ENCODE measurements at regions not wholly inside any gene's neighbourhood (a gene's known extent, or its start where the extent isn't known, plus 50 kb on each side); places are given as distances from the start of the nearest gene placed in this dataset.
"Not testable (repeated sequence)": the region's sequence is repeated elsewhere in the genome, so short reads cannot be mapped to it uniquely, and the experiment has no call there.

DNA sequence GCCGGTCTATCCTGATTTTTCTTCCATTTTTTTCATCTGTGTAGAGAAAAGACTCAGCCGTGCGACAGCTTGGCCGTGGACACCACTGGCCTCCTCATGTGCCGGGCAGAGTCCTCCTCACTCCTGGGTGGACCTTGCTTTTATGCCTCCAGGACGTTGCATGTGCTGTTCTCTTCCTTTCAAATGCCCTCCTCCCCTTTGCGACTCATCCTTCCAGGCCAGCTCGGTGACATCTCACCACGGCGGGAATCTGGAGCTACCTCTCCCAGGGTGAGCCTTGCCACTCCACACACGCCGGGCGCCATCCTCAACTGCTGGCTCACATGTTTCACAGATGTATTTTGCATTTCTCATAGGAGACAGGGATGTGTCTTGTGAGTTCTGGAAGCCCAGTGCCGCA, 198.5 kb upstream of the HDAC4 start:
- H3K36me3 Mint-ChIP-seq (ENCODE audit: low read depth), result no peaks in the 10 kb centered on the region
- H3K27ac Mint-ChIP-seq, result peak overlapping the region; percentile 57
- H3K4me3 Mint-ChIP-seq, result no peak overlapping the region
- DNase-seq, result no peak
- H3K4me1 Mint-ChIP-seq, result peaks cover 29% of the 10 kb centered on the region
- H3K9me3 ChIP-seq (ENCODE audit: control insufficient read depth, low read length, poor library complexity, severe bottlenecking), result no peaks in the 10 kb centered on the region
- no peak for ATAC-seq
- H3K27me3 Mint-ChIP-seq, result no peaks in the 10 kb centered on the region

DNA sequence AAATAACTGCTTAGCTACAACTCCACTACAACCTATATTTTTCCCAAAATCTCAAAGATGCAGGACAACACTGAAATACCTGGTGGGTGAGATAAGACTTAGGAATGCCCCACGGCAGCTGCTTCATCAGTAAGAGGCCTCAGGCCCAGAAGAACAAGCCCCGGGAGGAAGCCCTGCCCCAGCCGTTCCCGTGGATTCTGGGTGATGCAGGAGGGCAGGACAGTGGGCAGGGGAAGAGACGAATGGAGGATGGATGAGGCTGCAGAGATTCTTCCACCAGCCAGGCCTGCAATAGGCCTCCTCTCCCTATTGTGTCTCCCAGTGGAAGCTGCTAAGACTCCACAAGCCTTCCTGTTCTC, 197.9 kb upstream of the HDAC4 start:
- ATAC-seq (no peak), DNase-seq (no peak)
- Mint-ChIP-seq H3K36me3 (ENCODE audit: low read depth) (no peaks in the 10 kb centered on the region), H3K4me3 (no peak overlapping the region), H3K27me3 (no peaks in the 10 kb centered on the region), H3K27ac (peak overlapping the region; percentile 57), H3K4me1 (peaks cover 29% of the 10 kb centered on the region)
- no peaks in the 10 kb centered on the region for H3K9me3 ChIP-seq (ENCODE audit: control insufficient read depth, low read length, poor library complexity, severe bottlenecking)

DNA sequence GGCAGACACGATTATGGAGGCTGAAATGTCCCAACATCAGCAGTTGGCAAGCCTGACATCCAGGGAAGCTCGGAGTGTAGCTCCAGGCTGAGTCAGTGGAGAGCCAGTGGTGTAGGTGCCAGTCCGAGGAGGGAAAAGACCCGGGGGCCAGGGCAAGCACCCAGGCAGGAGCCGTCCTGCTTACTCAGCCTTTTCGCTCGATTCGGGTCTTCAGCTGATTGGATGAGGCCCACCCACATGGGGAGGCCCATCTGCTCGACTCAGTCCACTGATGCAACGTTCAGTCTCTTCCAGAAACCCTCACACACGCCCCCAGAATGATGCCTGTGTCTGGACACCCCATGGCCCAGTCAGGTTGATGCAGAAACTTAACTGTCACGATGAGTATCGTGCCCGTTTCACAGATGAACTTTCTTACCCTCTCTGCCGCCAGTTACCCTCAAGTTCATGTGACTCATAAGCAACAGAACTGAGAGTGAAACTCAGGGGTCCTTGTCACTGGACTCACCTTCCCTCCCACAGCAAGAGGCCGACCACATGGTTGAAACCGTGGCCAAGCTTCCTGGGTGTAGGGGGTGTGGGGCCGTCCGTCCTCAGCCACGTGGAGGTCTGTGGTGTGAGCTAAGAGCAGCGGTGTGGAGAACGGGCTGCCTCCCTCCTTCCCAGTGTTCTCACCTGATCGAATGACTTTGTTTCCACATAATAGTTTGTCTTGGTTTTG, 197.4 kb upstream of the HDAC4 start:
- H3K27ac Mint-ChIP-seq, result peak overlapping the region; percentile 57
- H3K9me3 ChIP-seq (ENCODE audit: control insufficient read depth, low read length, poor library complexity, severe bottlenecking), result no peaks in the 10 kb centered on the region
- peaks cover 25% of the 10 kb centered on the region for H3K4me1 Mint-ChIP-seq
- peak in 1 of 3 donors; percentile 3 for DNase-seq
- no peaks in the 10 kb centered on the region for H3K27me3 Mint-ChIP-seq
- H3K4me3 Mint-ChIP-seq, result no peak overlapping the region
- H3K36me3 Mint-ChIP-seq (ENCODE audit: low read depth), result no peaks in the 10 kb centered on the region
- ATAC-seq, result no peak

DNA sequence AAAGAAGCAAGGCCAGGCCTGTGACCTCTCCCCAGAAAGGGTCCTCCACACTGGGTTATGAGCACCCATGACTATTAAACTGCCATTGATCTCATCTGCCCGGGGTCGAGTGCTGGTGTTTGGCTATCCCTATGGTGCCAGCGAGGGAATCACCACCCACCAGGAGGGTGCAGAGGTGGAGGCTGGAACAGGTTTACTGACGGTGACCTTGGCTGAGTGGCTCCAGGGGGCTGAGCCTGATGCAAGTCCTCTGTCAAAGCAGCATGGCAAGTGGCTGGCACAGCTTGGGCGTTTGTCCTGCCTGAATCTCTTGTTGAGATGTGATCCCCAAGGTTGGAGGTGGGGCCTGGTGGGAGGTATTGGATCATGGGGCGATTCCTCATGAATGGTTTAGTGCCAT, 196.4 kb upstream of the HDAC4 start:
- no peak overlapping the region for H3K27ac Mint-ChIP-seq
- no peaks in the 10 kb centered on the region for H3K27me3 Mint-ChIP-seq
- ATAC-seq, result no peak
- DNase-seq, result peak in 1 of 3 donors; percentile 1
- H3K4me1 Mint-ChIP-seq, result peaks cover 16% of the 10 kb centered on the region
- no peaks in the 10 kb centered on the region for H3K9me3 ChIP-seq (ENCODE audit: control insufficient read depth, low read length, poor library complexity, severe bottlenecking)
- no peak overlapping the region for H3K4me3 Mint-ChIP-seq
- H3K36me3 Mint-ChIP-seq (ENCODE audit: low read depth), result no peaks in the 10 kb centered on the region

DNA sequence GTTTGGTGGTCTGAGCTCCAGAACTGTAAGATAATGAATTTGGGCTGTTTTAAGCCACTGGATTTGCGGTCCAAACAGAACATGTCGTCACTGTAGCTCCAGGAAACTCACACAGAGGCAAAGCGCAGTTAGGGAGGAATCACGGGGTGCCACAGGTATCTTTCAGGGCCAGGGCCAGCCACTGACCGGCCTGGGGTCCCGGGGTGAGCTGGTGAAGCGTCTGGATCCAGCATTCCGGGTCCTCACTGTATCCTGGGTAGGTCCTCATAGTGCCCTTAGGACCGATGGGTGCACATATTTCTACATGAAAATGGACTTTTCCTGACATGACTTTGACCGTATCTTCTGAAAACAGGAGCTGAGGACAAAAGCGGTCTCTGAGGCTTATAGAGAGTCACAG, 196.0 kb upstream of the HDAC4 start:
- no peaks in the 10 kb centered on the region for H3K36me3 Mint-ChIP-seq (ENCODE audit: low read depth)
- DNase-seq (peak in 1 of 3 donors; percentile 2), ATAC-seq (no peak)
- H3K4me3 Mint-ChIP-seq, result no peak overlapping the region
- peaks cover 12% of the 10 kb centered on the region for H3K4me1 Mint-ChIP-seq
- peak overlapping the region; percentile 8 for H3K27ac Mint-ChIP-seq
- no peaks in the 10 kb centered on the region for H3K9me3 ChIP-seq (ENCODE audit: control insufficient read depth, low read length, poor library complexity, severe bottlenecking)
- H3K27me3 Mint-ChIP-seq, result no peaks in the 10 kb centered on the region

DNA sequence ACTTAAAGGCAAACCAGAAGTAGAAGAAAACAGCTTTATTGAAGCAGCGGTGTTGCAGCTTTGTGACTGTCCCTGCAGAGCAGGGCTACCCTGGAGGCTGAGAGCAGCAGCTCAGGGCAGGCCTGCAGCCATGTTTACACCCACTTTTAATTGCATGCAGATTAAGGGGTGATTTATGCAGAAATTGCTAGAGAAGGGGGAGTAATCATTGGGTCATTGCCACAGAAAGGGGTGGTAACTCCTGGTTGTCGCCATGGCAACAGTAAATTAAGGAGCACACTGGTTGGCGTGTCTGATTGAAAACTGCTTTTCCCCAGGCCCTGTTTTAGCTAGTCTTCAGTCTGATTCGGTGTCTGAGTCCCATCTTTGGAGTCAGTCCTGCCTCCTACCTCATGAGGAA, 195.4 kb upstream of the HDAC4 start:
- ATAC-seq (no peak), DNase-seq (no peak)
- no peaks in the 10 kb centered on the region for H3K9me3 ChIP-seq (ENCODE audit: control insufficient read depth, low read length, poor library complexity, severe bottlenecking)
- peaks cover 8% of the 10 kb centered on the region for H3K4me1 Mint-ChIP-seq
- H3K36me3 Mint-ChIP-seq (ENCODE audit: low read depth), result no peaks in the 10 kb centered on the region
- no peak overlapping the region for H3K4me3 Mint-ChIP-seq
- no peaks in the 10 kb centered on the region for H3K27me3 Mint-ChIP-seq
- H3K27ac Mint-ChIP-seq, result peak overlapping the region; percentile 8

DNA sequence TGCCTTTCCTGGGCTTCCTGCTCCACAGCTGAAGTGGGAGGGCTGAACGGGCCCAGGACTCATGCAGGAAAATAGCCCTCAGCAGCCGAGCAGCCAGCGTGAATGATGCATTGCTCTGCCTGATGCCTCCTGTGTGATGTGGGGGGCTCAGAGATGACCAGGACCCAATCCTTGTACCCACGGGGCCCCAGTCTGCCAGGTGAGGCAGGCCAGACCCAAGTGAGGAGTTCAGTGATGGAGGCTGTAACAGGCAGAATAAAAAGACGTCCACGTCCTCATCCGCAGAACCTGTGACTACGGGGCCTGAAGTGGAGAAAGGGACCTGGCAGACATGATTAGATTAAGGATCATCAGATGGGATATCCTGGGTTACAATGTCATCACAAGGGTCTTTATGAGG, 194.9 kb upstream of the HDAC4 start:
- peaks cover 8% of the 10 kb centered on the region for H3K4me1 Mint-ChIP-seq
- H3K27me3 Mint-ChIP-seq, result no peaks in the 10 kb centered on the region
- DNase-seq (no peak), ATAC-seq (no peak)
- no peak overlapping the region for H3K27ac Mint-ChIP-seq
- H3K36me3 Mint-ChIP-seq (ENCODE audit: low read depth), result no peaks in the 10 kb centered on the region
- H3K4me3 Mint-ChIP-seq, result no peak overlapping the region
- no peaks in the 10 kb centered on the region for H3K9me3 ChIP-seq (ENCODE audit: control insufficient read depth, low read length, poor library complexity, severe bottlenecking)

DNA sequence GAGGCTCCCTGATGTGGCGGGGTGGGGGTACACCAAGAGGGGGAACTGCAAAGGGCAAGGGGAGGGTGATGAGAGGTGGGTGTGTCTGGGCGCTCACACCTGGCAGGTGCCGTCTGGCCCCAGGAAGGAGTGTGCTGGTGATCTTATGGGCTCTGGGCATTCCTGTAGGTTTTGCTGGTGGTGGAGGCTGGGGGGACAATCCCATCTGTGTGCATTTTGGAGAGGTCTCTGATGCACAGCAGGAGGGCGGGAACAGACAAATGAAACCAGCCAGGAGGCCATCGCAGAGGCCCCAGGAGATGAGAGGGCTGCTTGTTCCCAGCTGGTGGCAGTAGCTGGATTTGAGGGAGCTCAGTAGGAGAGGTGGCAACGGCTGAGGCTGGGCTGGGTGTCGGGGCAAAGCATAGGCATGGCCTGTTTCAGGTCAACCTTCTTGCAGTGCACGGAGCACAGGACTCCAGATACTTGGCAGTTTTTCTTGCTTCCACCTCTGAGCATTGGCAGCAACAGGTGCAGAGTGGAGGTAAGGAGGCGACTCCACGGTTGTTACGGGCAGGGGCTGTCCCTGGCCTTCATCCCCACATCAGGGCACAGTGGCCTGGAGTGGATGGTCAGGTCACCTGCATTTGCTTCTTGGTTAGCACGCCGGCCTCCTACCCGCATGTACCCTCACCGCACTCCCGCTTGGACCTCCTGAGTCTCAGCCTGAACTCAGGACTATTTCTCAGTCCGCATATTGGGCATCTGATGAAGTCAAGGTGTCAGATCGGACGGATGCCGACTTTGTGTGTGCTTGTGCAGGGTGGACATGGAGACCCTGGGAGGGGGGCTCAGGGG, 194.2 kb upstream of the HDAC4 start:
- no peak overlapping the region for H3K4me3 Mint-ChIP-seq
- no peaks in the 10 kb centered on the region for H3K36me3 Mint-ChIP-seq (ENCODE audit: low read depth)
- no peak overlapping the region for H3K27ac Mint-ChIP-seq
- H3K27me3 Mint-ChIP-seq, result no peaks in the 10 kb centered on the region
- peaks cover 7% of the 10 kb centered on the region for H3K4me1 Mint-ChIP-seq
- DNase-seq (peak in 1 of 3 donors; percentile 5), ATAC-seq (no peak)
- no peaks in the 10 kb centered on the region for H3K9me3 ChIP-seq (ENCODE audit: control insufficient read depth, low read length, poor library complexity, severe bottlenecking)

DNA sequence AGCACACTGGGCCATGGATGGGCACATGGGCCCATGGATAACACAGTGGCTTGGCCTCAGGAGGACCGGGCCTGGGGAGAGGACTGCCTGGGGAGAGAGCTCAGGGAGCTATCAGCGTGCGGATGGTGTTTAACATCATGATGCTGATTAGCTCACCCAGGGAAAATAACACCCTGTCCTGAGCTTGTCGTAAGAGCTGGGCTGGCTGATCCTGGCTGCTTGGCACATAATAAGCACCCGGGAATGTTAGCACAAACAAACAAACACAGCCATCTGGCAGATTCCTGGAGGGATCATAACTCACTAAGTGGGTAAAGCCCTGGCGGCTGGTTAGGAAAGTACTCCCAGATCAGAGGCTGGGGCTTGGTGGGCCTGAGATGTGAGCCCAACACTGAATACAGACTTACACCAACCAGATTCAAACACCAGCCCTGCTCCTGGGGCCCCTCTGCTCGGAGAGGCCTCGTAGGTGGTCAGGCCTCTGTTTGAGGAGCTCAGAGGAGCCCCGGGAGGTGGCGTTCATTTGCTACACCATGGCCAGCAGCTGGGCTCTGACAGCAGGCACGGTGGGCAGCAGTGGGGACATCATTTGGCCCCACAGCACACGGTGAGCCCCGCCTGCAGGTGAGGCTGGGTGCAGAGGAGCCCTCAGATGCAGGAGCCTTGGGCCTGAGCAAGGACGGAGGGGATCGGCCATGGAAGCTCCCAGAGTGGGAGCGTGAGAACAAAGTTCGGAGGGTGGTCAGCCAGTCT, 193.4 kb upstream of the HDAC4 start:
- peak in 1 of 3 donors; percentile 3 for DNase-seq
- no peak for ATAC-seq
- no peaks in the 10 kb centered on the region for H3K9me3 ChIP-seq (ENCODE audit: control insufficient read depth, low read length, poor library complexity, severe bottlenecking)
- no peak overlapping the region for H3K4me3 Mint-ChIP-seq
- H3K36me3 Mint-ChIP-seq (ENCODE audit: low read depth), result no peaks in the 10 kb centered on the region
- H3K4me1 Mint-ChIP-seq, result peaks cover 4% of the 10 kb centered on the region
- H3K27me3 Mint-ChIP-seq, result no peaks in the 10 kb centered on the region
- no peak overlapping the region for H3K27ac Mint-ChIP-seq

DNA sequence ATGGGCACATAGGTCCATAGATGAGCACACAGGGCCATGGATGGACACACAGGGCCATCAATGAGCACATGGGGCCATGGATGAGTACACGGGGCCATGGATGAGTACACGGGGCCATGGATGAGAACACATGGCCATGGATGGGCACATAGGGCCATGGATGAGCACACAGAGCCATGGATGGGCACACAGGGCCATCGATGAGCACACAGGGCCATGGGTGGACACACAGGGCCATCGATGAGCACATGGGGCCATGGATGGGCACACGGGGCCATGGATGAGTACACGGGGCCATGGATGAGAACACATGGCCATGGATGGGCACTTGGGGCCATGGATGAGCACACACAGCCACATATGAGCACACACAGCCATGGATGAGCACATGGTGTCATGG, 192.6 kb upstream of the HDAC4 start:
- H3K4me1 Mint-ChIP-seq, result peaks cover 4% of the 10 kb centered on the region
- DNase-seq (peak in 1 of 3 donors; percentile 1), ATAC-seq (no peak)
- no peaks in the 10 kb centered on the region for H3K27me3 Mint-ChIP-seq
- H3K9me3 ChIP-seq (ENCODE audit: control insufficient read depth, low read length, poor library complexity, severe bottlenecking), result no peaks in the 10 kb centered on the region
- H3K27ac Mint-ChIP-seq, result no peak overlapping the region
- no peak overlapping the region for H3K4me3 Mint-ChIP-seq
- H3K36me3 Mint-ChIP-seq (ENCODE audit: low read depth), result no peaks in the 10 kb centered on the region

DNA sequence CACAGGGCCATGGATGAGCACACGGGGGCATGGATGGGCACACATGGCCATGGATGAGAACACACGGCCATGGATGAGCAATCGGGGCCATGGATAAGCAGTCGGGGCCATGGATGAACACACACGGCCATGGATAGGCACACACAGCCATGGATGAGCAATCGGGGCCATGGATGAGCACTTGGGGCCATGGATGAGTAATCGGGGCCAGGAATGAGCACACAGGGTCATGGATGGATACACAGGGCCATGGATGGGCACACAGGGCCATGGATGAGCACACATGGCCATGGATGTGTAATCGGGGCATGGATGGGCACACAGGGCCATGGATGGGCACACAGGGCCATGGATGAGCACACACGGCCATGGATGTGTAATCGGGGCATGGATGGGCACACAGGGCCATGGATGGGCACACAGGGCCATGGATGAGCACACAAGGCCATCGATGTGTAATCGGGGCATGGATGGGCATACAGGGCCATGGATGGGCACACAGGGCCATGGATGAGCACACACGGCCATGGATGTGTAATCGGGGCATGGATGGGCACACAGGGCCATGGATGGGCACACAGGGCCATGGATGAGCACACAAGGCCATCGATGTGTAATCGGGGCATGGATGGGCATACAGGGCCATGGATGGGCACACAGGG, 191.9 kb upstream of the HDAC4 start:
- H3K4me1 Mint-ChIP-seq; H3K27ac Mint-ChIP-seq; H3K4me3 Mint-ChIP-seq; DNase-seq; H3K9me3 ChIP-seq (ENCODE audit: control insufficient read depth, low read length, poor library complexity, severe bottlenecking); ATAC-seq; H3K36me3 Mint-ChIP-seq (ENCODE audit: low read depth); H3K27me3 Mint-ChIP-seq: not testable (repeated sequence)

DNA sequence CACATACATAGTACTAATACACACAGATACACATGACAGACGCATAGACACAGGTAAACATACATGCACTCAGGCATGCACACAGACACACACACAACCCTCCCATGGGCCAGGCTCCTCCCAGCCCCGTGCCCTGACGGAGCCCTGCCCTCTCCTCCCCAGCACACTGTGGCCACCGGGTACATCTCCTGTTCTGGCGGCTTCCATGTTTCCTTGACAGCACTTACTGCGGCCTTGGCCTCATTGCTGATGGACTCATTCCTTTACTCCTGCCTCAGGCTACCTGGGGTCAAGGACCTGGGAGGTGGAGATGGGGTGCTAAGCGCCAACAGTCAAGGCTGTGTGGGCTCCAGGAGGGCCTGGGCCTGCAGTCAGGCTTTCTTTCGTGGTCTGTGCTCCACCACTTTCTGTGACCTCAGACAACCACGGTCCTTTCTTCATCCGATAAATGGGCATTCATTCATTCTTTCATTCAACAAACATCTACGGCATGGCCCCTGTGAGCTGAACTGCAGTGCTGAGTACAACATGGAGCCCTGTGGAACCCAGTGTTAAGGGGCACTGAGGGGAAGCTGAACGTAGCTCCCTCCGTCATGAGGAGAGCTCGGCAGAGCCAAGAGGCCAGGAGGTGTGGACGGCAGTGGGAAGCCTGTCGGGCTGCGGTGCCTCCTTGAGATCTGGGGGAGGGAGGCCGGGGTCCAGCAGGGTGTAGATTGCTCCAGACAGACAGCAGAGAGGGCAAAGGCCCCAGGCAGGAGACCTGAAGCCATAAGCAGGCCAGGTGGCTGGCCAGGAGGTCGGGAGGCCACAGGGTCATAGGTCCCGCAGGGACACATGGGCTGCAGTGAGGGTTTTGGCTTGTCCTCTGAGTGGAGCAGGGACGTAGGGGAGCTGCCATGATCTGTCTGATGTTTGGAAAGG, 190.4 kb upstream of the HDAC4 start:
- Mint-ChIP-seq H3K27ac (no peak overlapping the region), H3K4me1 (peaks cover 4% of the 10 kb centered on the region), H3K4me3 (no peak overlapping the region), H3K27me3 (no peaks in the 10 kb centered on the region), H3K36me3 (ENCODE audit: low read depth) (no peaks in the 10 kb centered on the region)
- H3K9me3 ChIP-seq (ENCODE audit: control insufficient read depth, low read length, poor library complexity, severe bottlenecking), result no peaks in the 10 kb centered on the region
- no peak for ATAC-seq
- DNase-seq, result peak in 1 of 3 donors; percentile 7

All from T-helper 17 cell (primary cell).